Neural progenitor cell (in vitro differentiated cells): ENCODE measurements at regions not wholly inside any gene's neighbourhood (a gene's known extent, or its start where the extent isn't known, plus 50 kb on each side); places are given as distances from the start of the nearest gene placed in this dataset.

ENCODE experiments used
- DNase-seq: peaks from one replicate; pipeline ENCODE4 v3.0.0-alpha.2; 2016; ENCODE audit warnings: low spot score
- H2AFZ ChIP-seq: fragments of 200-600 bp; sonication (generic); replicated peaks from 2 replicates; pipeline ENCODE4 v1.6.1; 2016; ENCODE audit warnings: antibody characterized with exemption
- H3F3A ChIP-seq: fragments of 200-600 bp; sonication (generic); 2 replicates; pipeline ENCODE4 v1.6.1; 2016; ENCODE audit warnings: antibody characterized with exemption, low read depth
- H3K27ac ChIP-seq: fragments of 200-600 bp; sonication (generic); 2 replicates; pipeline ENCODE4 v1.5.1; 2016; ENCODE audit warnings: mild to moderate bottlenecking
- H3K27me3 ChIP-seq: fragments of 200-600 bp; sonication (generic); 2 replicates; pipeline ENCODE4 v1.6.1; 2016; ENCODE audit warnings: mild to moderate bottlenecking, moderate library complexity
- H3K36me3 ChIP-seq: fragments of 200-600 bp; sonication (generic); 2 replicates; pipeline ENCODE4 v1.5.1; 2016
- H3K4me1 ChIP-seq: fragments of 200-600 bp; sonication (generic); 2 replicates; pipeline ENCODE4 v1.6.1; 2016; ENCODE audit warnings: mixed run types
- H3K4me2 ChIP-seq: fragments of 200-600 bp; sonication (generic); 2 replicates; pipeline ENCODE4 v1.6.1; 2016
- H3K4me3 ChIP-seq: fragments of 200-600 bp; sonication (generic); 2 replicates; pipeline ENCODE4 v1.5.1; 2016
- H3K79me2 ChIP-seq: fragments of 200-600 bp; sonication (generic); 2 replicates; pipeline ENCODE4 v1.6.1; 2016; ENCODE audit warnings: low read depth
- H3K9ac ChIP-seq: fragments of 200-600 bp; sonication (generic); 2 replicates; pipeline ENCODE4 v1.6.1; 2016
- H3K9me3 ChIP-seq: fragments of 200-600 bp; sonication (generic); 2 replicates; pipeline ENCODE4 v1.5.1; 2016; ENCODE audit warnings: low read depth
- H4K20me1 ChIP-seq: fragments of 200-600 bp; sonication (generic); 2 replicates; pipeline ENCODE4 v1.6.1; 2016; ENCODE audit warnings: low read depth
- H3K27ac Mint-ChIP-seq: 3 replicates; pipeline ENCODE4 v1.8.0; 2021; ENCODE audit warnings: mixed read lengths
- H3K27me3 Mint-ChIP-seq: 2 replicates; pipeline ENCODE4 v1.8.0; 2022; ENCODE audit warnings: low read depth, mild to moderate bottlenecking, inconsistent platforms, moderate library complexity, mixed read lengths; ENCODE audit not compliant: insufficient read depth
- H3K36me3 Mint-ChIP-seq: 3 replicates; pipeline ENCODE4 v1.8.0; 2021; ENCODE audit warnings: mixed read lengths
- H3K4me1 Mint-ChIP-seq: 3 replicates; pipeline ENCODE4 v1.8.0; 2021; ENCODE audit warnings: mixed read lengths
- H3K4me3 Mint-ChIP-seq: 3 replicates; pipeline ENCODE4 v1.8.0; 2021; ENCODE audit warnings: mild to moderate bottlenecking, moderate library complexity, mixed read lengths
- H3K9me3 Mint-ChIP-seq: 3 replicates; pipeline ENCODE4 v1.8.0; 2020; ENCODE audit warnings: mixed read lengths
- CTCF ChIP-seq: fragments of 200-600 bp; sonication (generic); IDR thresholded peaks from 2 replicates; pipeline ENCODE4 v1.5.1; 2017; ENCODE audit warnings: antibody characterized with exemption, mild to moderate bottlenecking
- EZH2 ChIP-seq: fragments of 200-600 bp; sonication (generic); IDR thresholded peaks from 2 replicates; pipeline ENCODE4 v1.6.1; 2017; ENCODE audit warnings: antibody characterized with exemption, mild to moderate bottlenecking, moderate library complexity
- EZH2phosphoT487 ChIP-seq: fragments of 200-600 bp; sonication (generic); IDR thresholded peaks from 2 replicates; pipeline ENCODE4 v1.6.1; 2017; ENCODE audit warnings: antibody characterized with exemption

GRCh38 chrX:39165773-39166172 is 364.5 kb downstream of the MID1IP1 start:
- Histone ChIP-seq H3K4me1 (no peaks in the 10 kb centered on the region), H3K27ac (no peak overlapping the region), H3F3A (no peaks in the 10 kb centered on the region), H2AFZ (no peak overlapping the region), H3K9me3 (no peaks in the 10 kb centered on the region), H3K4me2 (no peak overlapping the region), H3K4me3 (no peak overlapping the region), H4K20me1 (no peaks in the 10 kb centered on the region), H3K27me3 (peaks cover 30% of the 10 kb centered on the region), H3K9ac (no peak overlapping the region), H3K79me2 (no peaks in the 10 kb centered on the region), H3K36me3 (no peaks in the 10 kb centered on the region)
- H3K27me3 Mint-ChIP-seq: peaks cover 6% of the 10 kb centered on the region
- H3K4me3 Mint-ChIP-seq: no peak overlapping the region
- H3K36me3 Mint-ChIP-seq: no peaks in the 10 kb centered on the region
- no peak overlapping the region for H3K27ac Mint-ChIP-seq
- no peak for DNase-seq
- H3K9me3 Mint-ChIP-seq: peaks cover 7% of the 10 kb centered on the region
- no peaks in the 10 kb centered on the region for H3K4me1 Mint-ChIP-seq
- no peak for TF ChIP-seq EZH2phosphoT487
- TF ChIP-seq CTCF: no peak
- TF ChIP-seq EZH2: no peak

GRCh38 chrX:39167791-39168190 is 366.5 kb downstream of the MID1IP1 start:
- no peak for DNase-seq
- TF ChIP-seq EZH2phosphoT487 (no peak), EZH2 (no peak), CTCF (no peak)
- H3K4me2 ChIP-seq: no peak overlapping the region
- no peaks in the 10 kb centered on the region for H3F3A ChIP-seq
- no peak overlapping the region for H3K27ac Mint-ChIP-seq
- H4K20me1 ChIP-seq: no peaks in the 10 kb centered on the region
- peaks cover 9% of the 10 kb centered on the region for H3K9me3 Mint-ChIP-seq
- peaks cover 2% of the 10 kb centered on the region for H3K27me3 Mint-ChIP-seq
- H3K9ac ChIP-seq: no peak overlapping the region
- H3K4me1 Mint-ChIP-seq: no peaks in the 10 kb centered on the region
- no peak overlapping the region for H3K4me3 Mint-ChIP-seq
- H2AFZ ChIP-seq: no peak overlapping the region
- H3K36me3 Mint-ChIP-seq: no peaks in the 10 kb centered on the region
- no peaks in the 10 kb centered on the region for H3K79me2 ChIP-seq
- H3K9me3 ChIP-seq: no peaks in the 10 kb centered on the region
- H3K27ac ChIP-seq: no peak overlapping the region
- H3K36me3 ChIP-seq: no peaks in the 10 kb centered on the region
- H3K27me3 ChIP-seq: peaks cover 14% of the 10 kb centered on the region
- H3K4me1 ChIP-seq: no peaks in the 10 kb centered on the region
- H3K4me3 ChIP-seq: no peak overlapping the region

GRCh38 chrX:39168609-39169008 is 367.4 kb downstream of the MID1IP1 start:
- Histone ChIP-seq H3K4me1 (no peaks in the 10 kb centered on the region), H3K79me2 (no peaks in the 10 kb centered on the region), H4K20me1 (no peaks in the 10 kb centered on the region), H2AFZ (no peak overlapping the region), H3K27me3 (peaks cover 6% of the 10 kb centered on the region), H3K9ac (no peak overlapping the region), H3K4me3 (no peak overlapping the region), H3K9me3 (no peaks in the 10 kb centered on the region), H3K4me2 (no peak overlapping the region), H3F3A (no peaks in the 10 kb centered on the region), H3K27ac (no peak overlapping the region), H3K36me3 (no peaks in the 10 kb centered on the region)
- Mint-ChIP-seq H3K36me3 (no peaks in the 10 kb centered on the region), H3K4me3 (no peak overlapping the region), H3K27me3 (peaks cover 4% of the 10 kb centered on the region), H3K9me3 (peaks cover 5% of the 10 kb centered on the region), H3K27ac (no peak overlapping the region), H3K4me1 (no peaks in the 10 kb centered on the region)
- TF ChIP-seq CTCF: no peak
- TF ChIP-seq EZH2: no peak
- TF ChIP-seq EZH2phosphoT487: no peak
- DNase-seq: no peak

GRCh38 chrX:39169976-39170375 is 368.7 kb downstream of the MID1IP1 start:
- H3K4me1 ChIP-seq: no peaks in the 10 kb centered on the region
- H3K4me2 ChIP-seq: no peak overlapping the region
- H4K20me1 ChIP-seq: no peaks in the 10 kb centered on the region
- no peak overlapping the region for H3K27ac Mint-ChIP-seq
- peaks cover 4% of the 10 kb centered on the region for H3K27me3 Mint-ChIP-seq
- H3K4me3 Mint-ChIP-seq: no peak overlapping the region
- no peak for TF ChIP-seq EZH2
- no peak for TF ChIP-seq CTCF
- no peak for TF ChIP-seq EZH2phosphoT487
- H3K79me2 ChIP-seq: no peaks in the 10 kb centered on the region
- H3K36me3 ChIP-seq: no peaks in the 10 kb centered on the region
- H3K9me3 Mint-ChIP-seq: peaks cover 5% of the 10 kb centered on the region
- H3K27me3 ChIP-seq: no peaks in the 10 kb centered on the region
- no peak overlapping the region for H3K27ac ChIP-seq
- H3K4me1 Mint-ChIP-seq: no peaks in the 10 kb centered on the region
- H2AFZ ChIP-seq: no peak overlapping the region
- H3K9ac ChIP-seq: no peak overlapping the region
- no peaks in the 10 kb centered on the region for H3F3A ChIP-seq
- H3K9me3 ChIP-seq: no peaks in the 10 kb centered on the region
- no peak overlapping the region for H3K4me3 ChIP-seq
- H3K36me3 Mint-ChIP-seq: no peaks in the 10 kb centered on the region
- no peak for DNase-seq
